CD4-positive, alpha-beta memory T cell (primary cell): ENCODE measurements at regions not wholly inside any gene's neighbourhood (a gene's known extent, or its start where the extent isn't known, plus 50 kb on each side); places are given as distances from the start of the nearest gene placed in this dataset.

Source experiments
- CTCF ChIA-PET: fragments of 350-600 bp; sonication (Branson Sonifier 250); formaldehyde crosslinking; loops from one replicate; lab custom pipeline; 2021; ENCODE audit warnings: inconsistent platforms; ENCODE audit not compliant: partially characterized antibody; lab: Charles Lee
- POLR2A ChIA-PET: fragments of 350-600 bp; sonication (Branson Sonifier 250); formaldehyde crosslinking; loops from one replicate; lab custom pipeline; 2021; ENCODE audit not compliant: partially characterized antibody; lab: Charles Lee
- DNase-seq, 5 donors: peaks; one replicate each; pipeline versions ENCODE4 v3.0.0 to v3.0.0-alpha.2; 2020 to 2022; ENCODE audit warnings: mixed read lengths in 1 of 5
- H3K27ac ChIP-seq: one replicate; pipeline ENCODE4 v1.7.0; 2013; ENCODE audit warnings: low read depth, low read length
- H3K27me3 ChIP-seq: 2 replicates; pipeline ENCODE4 v1.7.0; 2013; ENCODE audit warnings: mild to moderate bottlenecking, low read length, moderate library complexity; ENCODE audit not compliant: insufficient read depth
- H3K36me3 ChIP-seq: 2 replicates; pipeline ENCODE4 v1.7.0; 2013; ENCODE audit warnings: mild to moderate bottlenecking, low read length, moderate library complexity; ENCODE audit not compliant: insufficient read depth
- H3K4me1 ChIP-seq: 2 replicates; pipeline ENCODE4 v1.7.0; 2013; ENCODE audit warnings: mild to moderate bottlenecking, low read length, moderate library complexity; ENCODE audit not compliant: insufficient read depth
- H3K4me3 ChIP-seq, 2 donors: one replicate each; pipeline ENCODE4 v1.7.0; 2013; ENCODE audit warnings: low read length in 2 of 2, mild to moderate bottlenecking in 1 of 2
- H3K9me3 ChIP-seq, 2 donors: one replicate each; pipeline ENCODE4 v1.7.0; 2013; ENCODE audit warnings: low read length in 2 of 2, control low read depth in 1 of 2; ENCODE audit not compliant: control insufficient read depth in 1 of 2
- H3K27ac Mint-ChIP-seq, 7 donors: one replicate each; pipeline ENCODE4 v1.8.0; 2020 to 2021; ENCODE audit warnings: mixed read lengths in 7 of 7, mild to moderate bottlenecking in 6 of 7, inconsistent platforms in 3 of 7, moderate library complexity in 3 of 7
- H3K27me3 Mint-ChIP-seq, 2 donors: one replicate each; pipeline ENCODE4 v1.8.0; 2020 to 2021; ENCODE audit warnings: mixed read lengths in 2 of 2
- H3K36me3 Mint-ChIP-seq, 2 donors: one replicate each; pipeline ENCODE4 v1.8.0; 2020 to 2021; ENCODE audit warnings: mixed read lengths in 2 of 2, inconsistent platforms in 1 of 2, mild to moderate bottlenecking in 1 of 2
- H3K4me1 Mint-ChIP-seq, 4 donors: one replicate each; pipeline ENCODE4 v1.8.0; 2020 to 2021; ENCODE audit warnings: mixed read lengths in 4 of 4, mild to moderate bottlenecking in 1 of 4
- H3K4me3 Mint-ChIP-seq, 8 donors: one replicate each; pipeline ENCODE4 v1.8.0; 2020 to 2021; ENCODE audit warnings: mixed read lengths in 8 of 8, mild to moderate bottlenecking in 7 of 8, moderate library complexity in 6 of 8, inconsistent platforms in 3 of 8
- H3K9me3 Mint-ChIP-seq, 8 donors: one replicate each; pipeline ENCODE4 v1.8.0; 2020 to 2021; ENCODE audit warnings: mixed read lengths in 8 of 8, mild to moderate bottlenecking in 5 of 8, inconsistent platforms in 3 of 8, moderate library complexity in 1 of 8
- intact Hi-C: fragments of 100-400 bp; cut with micrococcal nuclease; formaldehyde crosslinking; loops from one replicate; pipeline ENCODE4 v1.15.1; 2023

GRCh38 chr1:181142096-181142958, 53.8 kb downstream of the IER5 start:
- Histone ChIP-seq H3K4me1 (peaks cover 42% of the 10 kb centered on the region), H3K36me3 (no peaks in the 10 kb centered on the region), H3K27ac (no peak overlapping the region), H3K9me3 (no peaks in the 10 kb centered on the region), H3K27me3 (no peaks in the 10 kb centered on the region), H3K4me3 (no peak overlapping the region)
- H3K27ac Mint-ChIP-seq, result peak overlapping the region in 4 of 7 donors; percentile 1 to 61 (median 33)
- CTCF ChIA-PET, result interaction anchor here (0.6 to 15.6 kb wide), 36 partner anchors 8 to 641 kb away, joined by 3 to 311 read pairs (median 7); partner anchors contain the start of genes ACBD6, IER5, MR1 and STX6
- POLR2A ChIA-PET, result interaction anchor here (0.6 to 12.1 kb wide), 13 partner anchors 7 to 109 kb away, joined by 3 to 128 read pairs (median 7); partner anchors contain the start of genes IER5 and MR1
- intact Hi-C loops, result loop anchor here (1.0 to 5.0 kb wide), 7 partner anchors 24 to 625 kb away; partner anchors contain the start of gene IER5
- no peaks in the 10 kb centered on the region for H3K36me3 Mint-ChIP-seq
- peak overlapping the region in 4 of 8 donors; percentile 4 to 26 (median 14) for H3K4me3 Mint-ChIP-seq
- peaks cover 0 to 2% of the 10 kb centered on the region in 2 donors for H3K27me3 Mint-ChIP-seq
- peak; percentile 78 to 84 (median 81) for DNase-seq
- H3K4me1 Mint-ChIP-seq, result peaks cover 19 to 51% (median 34%) of the 10 kb centered on the region in 4 donors
- H3K9me3 Mint-ChIP-seq, result no peaks in the 10 kb centered on the region

GRCh38 chr1:181143102-181143859, 54.8 kb downstream of the IER5 start:
- H3K27ac Mint-ChIP-seq, result peak overlapping the region in 1 of 7 donors; percentile 7
- CTCF ChIA-PET, result interaction anchor here (0.6 to 15.6 kb wide), 27 partner anchors 7 to 628 kb away, joined by 3 to 311 read pairs (median 7); partner anchors contain the start of genes IER5, MR1 and STX6
- H3K4me3 Mint-ChIP-seq, result no peak overlapping the region
- peaks cover 51% of the 10 kb centered on the region for H3K4me1 ChIP-seq
- intact Hi-C loops, result loop anchor here (2.0 to 5.0 kb wide), 2 partner anchors 38 to 626 kb away; no protein-coding TSS in a partner anchor
- peaks cover 26 to 60% (median 42%) of the 10 kb centered on the region in 4 donors for H3K4me1 Mint-ChIP-seq
- H3K36me3 Mint-ChIP-seq, result no peaks in the 10 kb centered on the region
- POLR2A ChIA-PET, result interaction anchor here (0.6 to 12.1 kb wide), 8 partner anchors 17 to 110 kb away, joined by 3 to 128 read pairs (median 8); partner anchors contain the start of genes IER5 and MR1
- H3K27me3 Mint-ChIP-seq, result peaks cover 0 to 2% of the 10 kb centered on the region in 2 donors
- H3K4me3 ChIP-seq, result no peak overlapping the region
- no peaks in the 10 kb centered on the region for H3K36me3 ChIP-seq
- H3K27ac ChIP-seq, result no peak overlapping the region
- no peaks in the 10 kb centered on the region for H3K9me3 ChIP-seq
- no peaks in the 10 kb centered on the region for H3K27me3 ChIP-seq
- peaks cover 0 to 2% (median 0%) of the 10 kb centered on the region in 8 donors for H3K9me3 Mint-ChIP-seq
- DNase-seq, result no peak

- H3K27me3 Mint-ChIP-seq, result peaks cover 0 to 2% of the 10 kb centered on the region in 2 donors
- Histone ChIP-seq H3K4me1 (peaks cover 55% of the 10 kb centered on the region), H3K4me3 (no peak overlapping the region), H3K36me3 (no peaks in the 10 kb centered on the region), H3K27ac (no peak overlapping the region), H3K27me3 (no peaks in the 10 kb centered on the region), H3K9me3 (no peaks in the 10 kb centered on the region)
- POLR2A ChIA-PET, result interaction anchor here (0.9 to 12.1 kb wide), 3 partner anchors 16 to 54 kb away, joined by 4 to 128 read pairs (median 31); partner anchors contain the start of gene IER5
- no peak for DNase-seq
- H3K9me3 Mint-ChIP-seq, result peaks cover 0 to 2% (median 0%) of the 10 kb centered on the region in 8 donors
- CTCF ChIA-PET, result interaction anchor here (0.9 to 15.6 kb wide), 15 partner anchors 9 to 263 kb away, joined by 3 to 311 read pairs (median 9); partner anchors contain the start of genes IER5 and MR1
- intact Hi-C loops, result loop anchor here (5.0 kb wide), 1 partner anchor 627 kb away; no protein-coding TSS in a partner anchor
- no peak overlapping the region for H3K4me3 Mint-ChIP-seq
- H3K27ac Mint-ChIP-seq, result peak overlapping the region in 1 of 7 donors; percentile 7
- peaks cover 30 to 62% (median 46%) of the 10 kb centered on the region in 4 donors for H3K4me1 Mint-ChIP-seq
- H3K36me3 Mint-ChIP-seq, result no peaks in the 10 kb centered on the region
These were observed 55.7 kb downstream of the IER5 start for GRCh38 chr1:181144238-181144637.

GRCh38 chr1:181148636-181149035, 60.1 kb downstream of the IER5 start:
- POLR2A ChIA-PET, result interaction anchor here (1.3 to 6.7 kb wide), 7 partner anchors 7 to 248 kb away, joined by 4 to 81 read pairs (median 19); partner anchors contain the start of genes IER5 and MR1
- CTCF ChIA-PET, result interaction anchor here (0.9 to 15.6 kb wide), 6 partner anchors 7 to 111 kb away, joined by 3 to 311 read pairs (median 14); partner anchors contain the start of gene IER5
- H3K9me3 Mint-ChIP-seq, result peaks cover 0 to 2% (median 0%) of the 10 kb centered on the region in 8 donors
- no peaks in the 10 kb centered on the region for H3K27me3 Mint-ChIP-seq
- Histone ChIP-seq H3K27me3 (no peaks in the 10 kb centered on the region), H3K27ac (no peak overlapping the region), H3K36me3 (no peaks in the 10 kb centered on the region), H3K4me1 (peaks cover 53% of the 10 kb centered on the region), H3K4me3 (no peak overlapping the region), H3K9me3 (no peaks in the 10 kb centered on the region)
- peaks cover 41 to 64% (median 55%) of the 10 kb centered on the region in 4 donors for H3K4me1 Mint-ChIP-seq
- no peaks in the 10 kb centered on the region for H3K36me3 Mint-ChIP-seq
- H3K27ac Mint-ChIP-seq, result peak overlapping the region; percentile 6 to 98 (median 85)
- H3K4me3 Mint-ChIP-seq, result peak overlapping the region in 6 of 8 donors; percentile 7 to 91 (median 64)
- no peak for DNase-seq
- intact Hi-C loops, result loop anchor here (1.0 kb wide), 2 partner anchors 11 to 18 kb away; no protein-coding TSS in a partner anchor

GRCh38 chr1:181149326-181150125, 61.0 kb downstream of the IER5 start:
- H3K27me3 ChIP-seq, result no peaks in the 10 kb centered on the region
- intact Hi-C loops, result loop anchor here (1.0 kb wide), 2 partner anchors 10 to 17 kb away; no protein-coding TSS in a partner anchor
- Mint-ChIP-seq H3K9me3 (peaks cover 0 to 2% (median 0%) of the 10 kb centered on the region in 8 donors), H3K4me1 (peaks cover 41 to 64% (median 55%) of the 10 kb centered on the region in 4 donors), H3K4me3 (peak overlapping the region; percentile 64 to 91 (median 84)), H3K36me3 (no peaks in the 10 kb centered on the region), H3K27me3 (no peaks in the 10 kb centered on the region), H3K27ac (peak overlapping the region; percentile 85 to 98 (median 96))
- peaks cover 53% of the 10 kb centered on the region for H3K4me1 ChIP-seq
- ChIA-PET POLR2A (interaction anchor here (0.7 to 6.7 kb wide), 14 partner anchors 8 to 880 kb away, joined by 3 to 81 read pairs (median 6); partner anchors contain the start of genes ACBD6, IER5, MR1 and STX6), CTCF (interaction anchor here (1.7 to 15.6 kb wide), 5 partner anchors 8 to 112 kb away, joined by 7 to 311 read pairs (median 19); partner anchors contain the start of gene IER5)
- no peaks in the 10 kb centered on the region for H3K36me3 ChIP-seq
- H3K27ac ChIP-seq, result peak overlapping the region; percentile 22
- peak overlapping the region in 1 of 2 donors; percentile 5 for H3K4me3 ChIP-seq
- peak; percentile 77 to 88 (median 85) for DNase-seq
- H3K9me3 ChIP-seq, result no peaks in the 10 kb centered on the region
